ENCODE measurements at regions not wholly inside any gene's neighbourhood (a gene's known extent, or its start where the extent isn't known, plus 50 kb on each side); places are given as distances from the start of the nearest gene placed in this dataset.

GRCh38 chr10:53601260-53601875 lies 828.8 kb upstream of the MBL2 start:
- Histone ChIP-seq H3K36me3 (ENCODE audit: control insufficient read depth in 2 of 2, insufficient read depth in 2 of 2, low read length in 2 of 2) (no peaks in the 10 kb centered on the region), H3K4me1 (ENCODE audit: control insufficient read depth, insufficient read depth, low read length) (no peaks in the 10 kb centered on the region), H3K9ac (ENCODE audit: low read length in 2 of 2) (no peak overlapping the region), H3K4me3 (ENCODE audit: low read length in 2 of 2) (no peak overlapping the region), H3K27ac (ENCODE audit: low read length) (no peak overlapping the region), H3K27me3 (ENCODE audit: control insufficient read depth in 1 of 2, insufficient read depth in 2 of 2, low read length in 2 of 2) (no peaks in the 10 kb centered on the region), H3K9me3 (ENCODE audit: control insufficient read depth in 2 of 2, low read length in 2 of 2) (no peaks in the 10 kb centered on the region)

- Histone ChIP-seq H3K9me3 (ENCODE audit: control insufficient read depth in 2 of 2, low read length in 2 of 2) (no peaks in the 10 kb centered on the region), H3K4me1 (ENCODE audit: control insufficient read depth, insufficient read depth, low read length) (no peaks in the 10 kb centered on the region), H3K36me3 (ENCODE audit: control insufficient read depth in 2 of 2, insufficient read depth in 2 of 2, low read length in 2 of 2) (no peaks in the 10 kb centered on the region), H3K27ac (ENCODE audit: low read length) (no peak overlapping the region), H3K9ac (ENCODE audit: low read length in 2 of 2) (no peak overlapping the region), H3K4me3 (ENCODE audit: low read length in 2 of 2) (no peak overlapping the region), H3K27me3 (ENCODE audit: control insufficient read depth in 1 of 2, insufficient read depth in 2 of 2, low read length in 2 of 2) (no peaks in the 10 kb centered on the region)
These were observed 826.3 kb upstream of the MBL2 start for GRCh38 chr10:53598914-53599313.

GRCh38 chr10:53597835-53598251 lies 825.3 kb upstream of the MBL2 start:
- Histone ChIP-seq H3K36me3 (ENCODE audit: control insufficient read depth in 2 of 2, insufficient read depth in 2 of 2, low read length in 2 of 2) (no peaks in the 10 kb centered on the region), H3K27me3 (ENCODE audit: control insufficient read depth in 1 of 2, insufficient read depth in 2 of 2, low read length in 2 of 2) (peaks cover 0 to 2% of the 10 kb centered on the region in 2 donors), H3K4me1 (ENCODE audit: control insufficient read depth, insufficient read depth, low read length) (no peaks in the 10 kb centered on the region), H3K4me3 (ENCODE audit: low read length in 2 of 2) (no peak overlapping the region), H3K27ac (ENCODE audit: low read length) (no peak overlapping the region), H3K9ac (ENCODE audit: low read length in 2 of 2) (no peak overlapping the region), H3K9me3 (ENCODE audit: control insufficient read depth in 2 of 2, low read length in 2 of 2) (no peaks in the 10 kb centered on the region)

GRCh38 chr10:53580465-53580864 lies 807.9 kb upstream of the MBL2 start:
- Histone ChIP-seq H3K27me3 (ENCODE audit: control insufficient read depth in 1 of 2, insufficient read depth in 2 of 2, low read length in 2 of 2) (no peaks in the 10 kb centered on the region), H3K9me3 (ENCODE audit: control insufficient read depth in 2 of 2, low read length in 2 of 2) (no peaks in the 10 kb centered on the region), H3K4me1 (ENCODE audit: control insufficient read depth, insufficient read depth, low read length) (no peaks in the 10 kb centered on the region), H3K9ac (ENCODE audit: low read length in 2 of 2) (no peak overlapping the region), H3K27ac (ENCODE audit: low read length) (no peak overlapping the region), H3K36me3 (ENCODE audit: control insufficient read depth in 2 of 2, insufficient read depth in 2 of 2, low read length in 2 of 2) (no peaks in the 10 kb centered on the region), H3K4me3 (ENCODE audit: low read length in 2 of 2) (no peak overlapping the region)

- no peak overlapping the region for H3K4me3 ChIP-seq (ENCODE audit: low read length in 2 of 2)
- H3K9ac ChIP-seq (ENCODE audit: low read length in 2 of 2): no peak overlapping the region
- no peaks in the 10 kb centered on the region for H3K36me3 ChIP-seq (ENCODE audit: control insufficient read depth in 2 of 2, insufficient read depth in 2 of 2, low read length in 2 of 2)
- no peaks in the 10 kb centered on the region for H3K9me3 ChIP-seq (ENCODE audit: control insufficient read depth in 2 of 2, low read length in 2 of 2)
- no peaks in the 10 kb centered on the region for H3K4me1 ChIP-seq (ENCODE audit: control insufficient read depth, insufficient read depth, low read length)
- H3K27me3 ChIP-seq (ENCODE audit: control insufficient read depth in 1 of 2, insufficient read depth in 2 of 2, low read length in 2 of 2): no peaks in the 10 kb centered on the region
- no peak overlapping the region for H3K27ac ChIP-seq (ENCODE audit: low read length)
These were observed 807.2 kb upstream of the MBL2 start for GRCh38 chr10:53579773-53580172.

GRCh38 chr10:53574024-53574423 lies 801.4 kb upstream of the MBL2 start:
- H3K36me3 ChIP-seq (ENCODE audit: control insufficient read depth in 2 of 2, insufficient read depth in 2 of 2, low read length in 2 of 2): no peaks in the 10 kb centered on the region
- H3K4me1 ChIP-seq (ENCODE audit: control insufficient read depth, insufficient read depth, low read length): no peaks in the 10 kb centered on the region
- no peak overlapping the region for H3K9ac ChIP-seq (ENCODE audit: low read length in 2 of 2)
- H3K27ac ChIP-seq (ENCODE audit: low read length): no peak overlapping the region
- no peaks in the 10 kb centered on the region for H3K27me3 ChIP-seq (ENCODE audit: control insufficient read depth in 1 of 2, insufficient read depth in 2 of 2, low read length in 2 of 2)
- H3K4me3 ChIP-seq (ENCODE audit: low read length in 2 of 2): no peak overlapping the region
- no peaks in the 10 kb centered on the region for H3K9me3 ChIP-seq (ENCODE audit: control insufficient read depth in 2 of 2, low read length in 2 of 2)

- Histone ChIP-seq H3K9ac (ENCODE audit: low read length in 2 of 2) (no peak overlapping the region), H3K27me3 (ENCODE audit: control insufficient read depth in 1 of 2, insufficient read depth in 2 of 2, low read length in 2 of 2) (no peaks in the 10 kb centered on the region), H3K9me3 (ENCODE audit: control insufficient read depth in 2 of 2, low read length in 2 of 2) (no peaks in the 10 kb centered on the region), H3K4me1 (ENCODE audit: control insufficient read depth, insufficient read depth, low read length) (no peaks in the 10 kb centered on the region), H3K27ac (ENCODE audit: low read length) (no peak overlapping the region), H3K36me3 (ENCODE audit: control insufficient read depth in 2 of 2, insufficient read depth in 2 of 2, low read length in 2 of 2) (no peaks in the 10 kb centered on the region), H3K4me3 (ENCODE audit: low read length in 2 of 2) (no peak overlapping the region)
These were observed 800.9 kb upstream of the MBL2 start for GRCh38 chr10:53573498-53573897.

- H3K27me3 ChIP-seq (ENCODE audit: control insufficient read depth in 1 of 2, insufficient read depth in 2 of 2, low read length in 2 of 2): no peaks in the 10 kb centered on the region
- H3K4me1 ChIP-seq (ENCODE audit: control insufficient read depth, insufficient read depth, low read length): no peaks in the 10 kb centered on the region
- no peaks in the 10 kb centered on the region for H3K36me3 ChIP-seq (ENCODE audit: control insufficient read depth in 2 of 2, insufficient read depth in 2 of 2, low read length in 2 of 2)
- H3K27ac ChIP-seq (ENCODE audit: low read length): no peak overlapping the region
- no peak overlapping the region for H3K4me3 ChIP-seq (ENCODE audit: low read length in 2 of 2)
- no peak overlapping the region for H3K9ac ChIP-seq (ENCODE audit: low read length in 2 of 2)
- H3K9me3 ChIP-seq (ENCODE audit: control insufficient read depth in 2 of 2, low read length in 2 of 2): no peaks in the 10 kb centered on the region
These were observed 800.2 kb upstream of the MBL2 start for GRCh38 chr10:53572799-53573198.

- no peak overlapping the region for H3K9ac ChIP-seq (ENCODE audit: low read length in 2 of 2)
- H3K9me3 ChIP-seq (ENCODE audit: control insufficient read depth in 2 of 2, low read length in 2 of 2): no peaks in the 10 kb centered on the region
- H3K27me3 ChIP-seq (ENCODE audit: control insufficient read depth in 1 of 2, insufficient read depth in 2 of 2, low read length in 2 of 2): no peaks in the 10 kb centered on the region
- H3K4me1 ChIP-seq (ENCODE audit: control insufficient read depth, insufficient read depth, low read length): no peaks in the 10 kb centered on the region
- H3K36me3 ChIP-seq (ENCODE audit: control insufficient read depth in 2 of 2, insufficient read depth in 2 of 2, low read length in 2 of 2): no peaks in the 10 kb centered on the region
- no peak overlapping the region for H3K4me3 ChIP-seq (ENCODE audit: low read length in 2 of 2)
- H3K27ac ChIP-seq (ENCODE audit: low read length): no peak overlapping the region
These were observed 797.6 kb upstream of the MBL2 start for GRCh38 chr10:53570221-53570620.

GRCh38 chr10:53569455-53569854 lies 796.9 kb upstream of the MBL2 start:
- Histone ChIP-seq H3K36me3 (ENCODE audit: control insufficient read depth in 2 of 2, insufficient read depth in 2 of 2, low read length in 2 of 2) (no peaks in the 10 kb centered on the region), H3K27me3 (ENCODE audit: control insufficient read depth in 1 of 2, insufficient read depth in 2 of 2, low read length in 2 of 2) (no peaks in the 10 kb centered on the region), H3K4me1 (ENCODE audit: control insufficient read depth, insufficient read depth, low read length) (no peaks in the 10 kb centered on the region), H3K27ac (ENCODE audit: low read length) (no peak overlapping the region), H3K9ac (ENCODE audit: low read length in 2 of 2) (no peak overlapping the region), H3K4me3 (ENCODE audit: low read length in 2 of 2) (no peak overlapping the region), H3K9me3 (ENCODE audit: control insufficient read depth in 2 of 2, low read length in 2 of 2) (no peaks in the 10 kb centered on the region)

- no peak overlapping the region for H3K9ac ChIP-seq (ENCODE audit: low read length in 2 of 2)
- no peaks in the 10 kb centered on the region for H3K36me3 ChIP-seq (ENCODE audit: control insufficient read depth in 2 of 2, insufficient read depth in 2 of 2, low read length in 2 of 2)
- no peaks in the 10 kb centered on the region for H3K27me3 ChIP-seq (ENCODE audit: control insufficient read depth in 1 of 2, insufficient read depth in 2 of 2, low read length in 2 of 2)
- H3K27ac ChIP-seq (ENCODE audit: low read length): no peak overlapping the region
- H3K4me3 ChIP-seq (ENCODE audit: low read length in 2 of 2): no peak overlapping the region
- no peaks in the 10 kb centered on the region for H3K9me3 ChIP-seq (ENCODE audit: control insufficient read depth in 2 of 2, low read length in 2 of 2)
- H3K4me1 ChIP-seq (ENCODE audit: control insufficient read depth, insufficient read depth, low read length): no peaks in the 10 kb centered on the region
These were observed 776.1 kb upstream of the MBL2 start for GRCh38 chr10:53548664-53549063.

All from stomach smooth muscle (tissue), 2 donors.